ENCODE measurements at regions not wholly inside any gene's neighbourhood (a gene's known extent, or its start where the extent isn't known, plus 50 kb on each side); places are given as distances from the start of the nearest gene placed in this dataset.

DNA sequence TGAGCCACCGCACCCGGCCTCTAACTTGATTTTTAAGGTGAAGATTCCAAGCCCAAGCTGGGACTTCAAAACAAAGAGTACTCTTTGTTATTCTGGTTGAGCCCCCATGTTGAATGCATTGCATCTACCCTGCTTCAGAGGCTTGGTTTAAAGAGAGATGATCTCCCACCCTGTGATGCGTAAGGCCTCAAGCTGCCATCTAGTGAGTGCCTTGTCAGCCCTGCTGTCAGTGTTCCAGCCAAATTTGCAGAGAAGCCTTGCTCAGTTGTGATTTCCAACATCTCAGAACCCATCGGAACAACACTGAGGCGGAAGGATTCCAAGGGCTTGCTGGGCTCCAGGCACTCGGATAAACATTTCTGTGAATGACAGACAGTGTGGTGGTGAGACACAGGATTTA lies 210.7 kb upstream of the RGMA start:
- H3K9me3 ChIP-seq (ENCODE audit: severe bottlenecking) = no peaks in the 10 kb centered on the region
- H3K27ac ChIP-seq (ENCODE audit: poor library complexity, severe bottlenecking) = no peak overlapping the region
- no peaks in the 10 kb centered on the region for H3K4me1 ChIP-seq (ENCODE audit: insufficient read depth, poor library complexity, severe bottlenecking)
- no peaks in the 10 kb centered on the region for H3K27me3 ChIP-seq (ENCODE audit: insufficient read depth, poor library complexity, severe bottlenecking)
- ATAC-seq (ENCODE audit: low read depth) (no peak), DNase-seq (ENCODE audit: low spot score) (no peak)
- TF ChIP-seq CTCF (IDR thresholded peaks at IDR 0.05; ENCODE audit: poor library complexity, severe bottlenecking) = no peak
- H3K36me3 ChIP-seq (ENCODE audit: low read depth) = no peaks in the 10 kb centered on the region
- H3K4me3 ChIP-seq (ENCODE audit: severe bottlenecking) = no peak overlapping the region

GRCh38 chr15:93298901-93299300 lies 209.9 kb upstream of the RGMA start:
- Histone ChIP-seq H3K27ac (ENCODE audit: poor library complexity, severe bottlenecking) (no peak overlapping the region), H3K36me3 (ENCODE audit: low read depth) (no peaks in the 10 kb centered on the region), H3K9me3 (ENCODE audit: severe bottlenecking) (no peaks in the 10 kb centered on the region), H3K4me1 (ENCODE audit: insufficient read depth, poor library complexity, severe bottlenecking) (no peaks in the 10 kb centered on the region), H3K27me3 (ENCODE audit: insufficient read depth, poor library complexity, severe bottlenecking) (no peaks in the 10 kb centered on the region), H3K4me3 (ENCODE audit: severe bottlenecking) (no peak overlapping the region)
- ATAC-seq (ENCODE audit: low read depth) (peak; percentile 32; the same call in 1 of the 3 replicates), DNase-seq (ENCODE audit: low spot score) (no peak)
- no peak for TF ChIP-seq CTCF (IDR thresholded peaks at IDR 0.05; ENCODE audit: poor library complexity, severe bottlenecking)

- H3K9me3 ChIP-seq (ENCODE audit: severe bottlenecking) = no peaks in the 10 kb centered on the region
- no peak overlapping the region for H3K27ac ChIP-seq (ENCODE audit: poor library complexity, severe bottlenecking)
- H3K27me3 ChIP-seq (ENCODE audit: insufficient read depth, poor library complexity, severe bottlenecking) = no peaks in the 10 kb centered on the region
- no peak for ATAC-seq (ENCODE audit: low read depth)
- no peaks in the 10 kb centered on the region for H3K36me3 ChIP-seq (ENCODE audit: low read depth)
- DNase-seq (ENCODE audit: low spot score) = no peak
- H3K4me1 ChIP-seq (ENCODE audit: insufficient read depth, poor library complexity, severe bottlenecking) = no peaks in the 10 kb centered on the region
- TF ChIP-seq CTCF (IDR thresholded peaks at IDR 0.05; ENCODE audit: poor library complexity, severe bottlenecking) = no peak
- H3K4me3 ChIP-seq (ENCODE audit: severe bottlenecking) = no peak overlapping the region
Measured at GRCh38 chr15:93296759-93297500, 207.9 kb upstream of the RGMA start.

GRCh38 chr15:93294896-93295295 lies 205.9 kb upstream of the RGMA start:
- H3K4me1 ChIP-seq (ENCODE audit: insufficient read depth, poor library complexity, severe bottlenecking) = no peaks in the 10 kb centered on the region
- no peak for ATAC-seq (ENCODE audit: low read depth)
- no peak overlapping the region for H3K27ac ChIP-seq (ENCODE audit: poor library complexity, severe bottlenecking)

More at GRCh38 chr15:93294896-93295295, 205.9 kb upstream of the RGMA start:
- H3K36me3 ChIP-seq (ENCODE audit: low read depth) = no peaks in the 10 kb centered on the region
- DNase-seq (ENCODE audit: low spot score) = no peak
- TF ChIP-seq CTCF (IDR thresholded peaks at IDR 0.05; ENCODE audit: poor library complexity, severe bottlenecking) = no peak
- H3K4me3 ChIP-seq (ENCODE audit: severe bottlenecking) = no peak overlapping the region
- H3K27me3 ChIP-seq (ENCODE audit: insufficient read depth, poor library complexity, severe bottlenecking) = no peaks in the 10 kb centered on the region
- no peaks in the 10 kb centered on the region for H3K9me3 ChIP-seq (ENCODE audit: severe bottlenecking)

Measured in RWPE2 (cell line).